WTC11 (cell line): ENCODE measurements at regions not wholly inside any gene's neighbourhood (a gene's known extent, or its start where the extent isn't known, plus 50 kb on each side); places are given as distances from the start of the nearest gene placed in this dataset.

Experiments
- ATAC-seq: fragments of 200-7000 bp; cut with Tn5 transposase; 2 replicates; pipeline ENCODE4 v1.10.0; 2021; ENCODE audit warnings: mild to moderate bottlenecking, moderate library complexity
- CTCF ChIA-PET: fragments of 300-600 bp; sonication (Branson Sonifier 250); formaldehyde crosslinking; loops from one replicate; lab custom pipeline; 2021; ENCODE audit warnings: antibody characterized with exemption; lab: Charles Lee
- POLR2A ChIA-PET: fragments of 350-600 bp; sonication (Branson Sonifier 250); formaldehyde crosslinking; loops from one replicate; lab custom pipeline; 2021; ENCODE audit warnings: antibody characterized with exemption; lab: Charles Lee
- DNase-seq: peaks from one replicate; pipeline ENCODE4 v3.0.0; 2021; ENCODE audit warnings: low spot score
- H3K27ac Mint-ChIP-seq: 2 replicates; pipeline ENCODE4 v1.8.0; 2021; ENCODE audit warnings: mixed read lengths
- H3K27me3 Mint-ChIP-seq: 2 replicates; pipeline ENCODE4 v1.8.0; 2021; ENCODE audit warnings: low read depth, mild to moderate bottlenecking, moderate library complexity, mixed read lengths
- H3K36me3 Mint-ChIP-seq: 2 replicates; pipeline ENCODE4 v1.8.0; 2021; ENCODE audit warnings: mixed read lengths
- H3K4me1 Mint-ChIP-seq: 2 replicates; pipeline ENCODE4 v1.8.0; 2022; ENCODE audit warnings: mixed read lengths
- H3K4me3 Mint-ChIP-seq: 2 replicates; pipeline ENCODE4 v1.8.0; 2021; ENCODE audit warnings: mild to moderate bottlenecking, moderate library complexity, mixed read lengths
- H3K9me3 Mint-ChIP-seq: 2 replicates; pipeline ENCODE4 v1.8.0; 2021; ENCODE audit warnings: mixed read lengths
- CBFB ChIP-seq: sonication (generic); formaldehyde crosslinking; IDR thresholded peaks from 2 replicates; pipeline ENCODE4 v1.8.1; 2022; ENCODE audit warnings: mild to moderate bottlenecking, low read depth, missing genetic modification reagents
- CDX4 ChIP-seq: fragments of 250-450 bp; sonication (Bioruptor Pico); IDR thresholded peaks from 2 replicates; pipeline ENCODE4 v1.9.0; 2021; ENCODE audit warnings: moderate library complexity, mild to moderate bottlenecking, inconsistent platforms, borderline replicate concordance
- CREB1 ChIP-seq: sonication (generic); formaldehyde crosslinking; IDR thresholded peaks from 2 replicates; pipeline ENCODE4 v1.8.0; 2023; ENCODE audit warnings: mild to moderate bottlenecking, missing genetic modification reagents
- ELF4 ChIP-seq: sonication (generic); formaldehyde crosslinking; IDR thresholded peaks from 2 replicates; pipeline ENCODE4 v1.8.1; 2022; ENCODE audit warnings: low read depth, mild to moderate bottlenecking, moderate library complexity, missing genetic modification reagents
- FOXP1 ChIP-seq: sonication (generic); formaldehyde crosslinking; IDR thresholded peaks from 2 replicates; pipeline ENCODE4 v1.8.0; 2022; ENCODE audit warnings: missing genetic modification reagents, mild to moderate bottlenecking, moderate library complexity, borderline replicate concordance
- GRHL2 ChIP-seq: fragments of 250-450 bp; sonication (Bioruptor Pico); IDR thresholded peaks from 2 replicates; pipeline ENCODE4 v1.8.0; 2022; ENCODE audit warnings: mild to moderate bottlenecking, moderate library complexity; ENCODE audit not compliant: insufficient replicate concordance, severe bottlenecking
- JAZF1 ChIP-seq: fragments of 250-450 bp; sonication (Bioruptor Pico); IDR thresholded peaks from 2 replicates; pipeline ENCODE4 v1.9.0; 2021; ENCODE audit warnings: moderate library complexity, mild to moderate bottlenecking, inconsistent platforms
- KAT7 ChIP-seq: sonication (generic); formaldehyde crosslinking; IDR thresholded peaks from 2 replicates; pipeline ENCODE4 v1.8.1; 2023; ENCODE audit warnings: missing genetic modification reagents, mild to moderate bottlenecking, borderline replicate concordance
- NFE2L1 ChIP-seq: sonication (generic); formaldehyde crosslinking; IDR thresholded peaks from 2 replicates; pipeline ENCODE4 v1.8.1; 2023; ENCODE audit warnings: missing genetic modification reagents
- NFYB ChIP-seq: sonication (generic); formaldehyde crosslinking; conservative IDR thresholded peaks from 2 replicates; pipeline ENCODE4 v1.8.0; 2022; ENCODE audit warnings: low read depth, missing genetic modification reagents
- NR2C2 ChIP-seq: sonication (generic); formaldehyde crosslinking; IDR thresholded peaks from 2 replicates; pipeline ENCODE4 v1.8.0; 2022; ENCODE audit warnings: mild to moderate bottlenecking, missing genetic modification reagents
- NR3C1 ChIP-seq: sonication (generic); formaldehyde crosslinking; conservative IDR thresholded peaks from 2 replicates; pipeline ENCODE4 v1.8.1; 2023; ENCODE audit warnings: low read depth, mild to moderate bottlenecking, missing genetic modification reagents
- PREB ChIP-seq: sonication (generic); formaldehyde crosslinking; IDR thresholded peaks from 2 replicates; pipeline ENCODE4 v1.8.1; 2022; ENCODE audit warnings: mild to moderate bottlenecking, missing genetic modification reagents, moderate library complexity, borderline replicate concordance
- STAT6 ChIP-seq: sonication (generic); formaldehyde crosslinking; conservative IDR thresholded peaks from 2 replicates; pipeline ENCODE4 v1.8.1; 2023; ENCODE audit warnings: mild to moderate bottlenecking, low read depth, missing genetic modification reagents, moderate library complexity
- TCF7 ChIP-seq: sonication (generic); formaldehyde crosslinking; IDR thresholded peaks from 2 replicates; pipeline ENCODE4 v1.8.0; 2022; ENCODE audit warnings: mild to moderate bottlenecking, low read depth, missing genetic modification reagents, moderate library complexity
- TEAD4 ChIP-seq: sonication (generic); formaldehyde crosslinking; IDR thresholded peaks from 2 replicates; pipeline ENCODE4 v1.8.0; 2022; ENCODE audit warnings: mild to moderate bottlenecking, missing genetic modification reagents
- USF1 ChIP-seq: sonication (generic); formaldehyde crosslinking; IDR thresholded peaks from 2 replicates; pipeline ENCODE4 v1.8.0; 2022; ENCODE audit warnings: mild to moderate bottlenecking, missing genetic modification reagents
- USF2 ChIP-seq: sonication (generic); formaldehyde crosslinking; IDR thresholded peaks from 2 replicates; pipeline ENCODE4 v1.8.1; 2023; ENCODE audit warnings: mild to moderate bottlenecking, missing genetic modification reagents, moderate library complexity
- ZNF121 ChIP-seq: sonication (generic); formaldehyde crosslinking; IDR thresholded peaks from 2 replicates; pipeline ENCODE4 v1.8.0; 2023; ENCODE audit warnings: missing genetic modification reagents
- ZNF416 ChIP-seq: fragments of 250-450 bp; sonication (Bioruptor Pico); IDR thresholded peaks from 2 replicates; pipeline ENCODE4 v1.9.0; 2021; ENCODE audit warnings: mild to moderate bottlenecking, inconsistent platforms
- ZNF425 ChIP-seq: fragments of 250-450 bp; sonication (Bioruptor Pico); conservative IDR thresholded peaks from 2 replicates; pipeline ENCODE4 v1.9.0; 2021; ENCODE audit warnings: mild to moderate bottlenecking
- TF ChIP-seq, protein P1 (sequence below): sonication (generic); formaldehyde crosslinking; IDR thresholded peaks from 2 replicates; pipeline ENCODE4 v1.8.1; 2022; ENCODE audit warnings: missing genetic modification reagents, borderline replicate concordance
- TF ChIP-seq, protein P2 (sequence below): sonication (generic); formaldehyde crosslinking; IDR thresholded peaks from 2 replicates; pipeline ENCODE4 v1.8.1; 2023; ENCODE audit warnings: mild to moderate bottlenecking, missing genetic modification reagents

DNA sequence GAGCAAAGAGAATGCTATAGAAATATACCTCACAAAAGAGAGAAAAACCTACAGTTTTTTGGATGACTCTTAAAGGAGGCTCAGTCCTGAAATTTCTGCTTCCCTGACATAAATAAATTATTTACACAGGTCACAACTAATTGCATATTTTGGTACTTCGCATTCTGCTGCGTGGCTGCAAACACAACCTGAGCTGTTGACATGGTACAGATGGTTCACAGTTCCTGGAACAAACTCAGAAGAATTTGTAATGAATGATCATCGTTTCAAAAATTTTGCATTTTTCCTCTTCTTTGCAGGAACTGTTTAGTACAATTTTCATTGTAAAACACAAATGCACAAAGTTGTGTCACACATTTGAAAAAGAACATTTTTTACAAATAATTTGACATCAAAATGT is 313.7 kb upstream of the SYT1 start:
- CTCF ChIA-PET, result interaction anchor here (0.8 kb wide), 1 partner anchor 158 kb away, joined by 3 read pairs; no protein-coding TSS in a partner anchor
- no peak overlapping the region for H3K27ac Mint-ChIP-seq
- H3K36me3 Mint-ChIP-seq, result no peaks in the 10 kb centered on the region
- H3K9me3 Mint-ChIP-seq, result no peaks in the 10 kb centered on the region
- TF ChIP-seq, protein P1, sequence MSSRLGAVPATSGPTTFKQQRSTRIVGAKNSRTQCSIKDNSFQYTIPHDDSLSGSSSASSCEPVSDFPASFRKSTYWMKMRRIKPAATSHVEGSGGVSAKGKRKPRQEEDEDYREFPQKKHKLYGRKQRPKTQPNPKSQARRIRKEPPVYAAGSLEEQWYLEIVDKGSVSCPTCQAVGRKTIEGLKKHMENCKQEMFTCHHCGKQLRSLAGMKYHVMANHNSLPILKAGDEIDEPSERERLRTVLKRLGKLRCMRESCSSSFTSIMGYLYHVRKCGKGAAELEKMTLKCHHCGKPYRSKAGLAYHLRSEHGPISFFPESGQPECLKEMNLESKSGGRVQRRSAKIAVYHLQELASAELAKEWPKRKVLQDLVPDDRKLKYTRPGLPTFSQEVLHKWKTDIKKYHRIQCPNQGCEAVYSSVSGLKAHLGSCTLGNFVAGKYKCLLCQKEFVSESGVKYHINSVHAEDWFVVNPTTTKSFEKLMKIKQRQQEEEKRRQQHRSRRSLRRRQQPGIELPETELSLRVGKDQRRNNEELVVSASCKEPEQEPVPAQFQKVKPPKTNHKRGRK (CRISPR knock-in tag), result no peak
- no peak for TF ChIP-seq ZNF416
- TF ChIP-seq USF2 (CRISPR knock-in tag), result no peak
- TF ChIP-seq CREB1 (CRISPR knock-in tag), result no peak
- no peak for TF ChIP-seq PREB (CRISPR knock-in tag)
- no peak for TF ChIP-seq KAT7
- TF ChIP-seq NFE2L1 (CRISPR knock-in tag), result no peak
- TF ChIP-seq USF1 (CRISPR knock-in tag), result no peak
- TF ChIP-seq NR2C2 (CRISPR knock-in tag), result no peak
- TF ChIP-seq ELF4 (CRISPR knock-in tag), result no peak
- no peak for TF ChIP-seq TCF7 (CRISPR knock-in tag)
- TF ChIP-seq ZNF121 (CRISPR knock-in tag), result no peak
- TF ChIP-seq CBFB (CRISPR knock-in tag), result no peak
- no peak for TF ChIP-seq GRHL2 (CRISPR knock-in tag)
- TF ChIP-seq NR3C1 (CRISPR knock-in tag), result no peak
- TF ChIP-seq, protein P2, sequence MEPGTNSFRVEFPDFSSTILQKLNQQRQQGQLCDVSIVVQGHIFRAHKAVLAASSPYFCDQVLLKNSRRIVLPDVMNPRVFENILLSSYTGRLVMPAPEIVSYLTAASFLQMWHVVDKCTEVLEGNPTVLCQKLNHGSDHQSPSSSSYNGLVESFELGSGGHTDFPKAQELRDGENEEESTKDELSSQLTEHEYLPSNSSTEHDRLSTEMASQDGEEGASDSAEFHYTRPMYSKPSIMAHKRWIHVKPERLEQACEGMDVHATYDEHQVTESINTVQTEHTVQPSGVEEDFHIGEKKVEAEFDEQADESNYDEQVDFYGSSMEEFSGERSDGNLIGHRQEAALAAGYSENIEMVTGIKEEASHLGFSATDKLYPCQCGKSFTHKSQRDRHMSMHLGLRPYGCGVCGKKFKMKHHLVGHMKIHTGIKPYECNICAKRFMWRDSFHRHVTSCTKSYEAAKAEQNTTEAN (CRISPR knock-in tag), result no peak
- DNase-seq, result no peak
- POLR2A ChIA-PET, result no interaction called here
- no peak for ATAC-seq
- no peaks in the 10 kb centered on the region for H3K27me3 Mint-ChIP-seq
- no peaks in the 10 kb centered on the region for H3K4me1 Mint-ChIP-seq
- H3K4me3 Mint-ChIP-seq, result no peak overlapping the region

DNA sequence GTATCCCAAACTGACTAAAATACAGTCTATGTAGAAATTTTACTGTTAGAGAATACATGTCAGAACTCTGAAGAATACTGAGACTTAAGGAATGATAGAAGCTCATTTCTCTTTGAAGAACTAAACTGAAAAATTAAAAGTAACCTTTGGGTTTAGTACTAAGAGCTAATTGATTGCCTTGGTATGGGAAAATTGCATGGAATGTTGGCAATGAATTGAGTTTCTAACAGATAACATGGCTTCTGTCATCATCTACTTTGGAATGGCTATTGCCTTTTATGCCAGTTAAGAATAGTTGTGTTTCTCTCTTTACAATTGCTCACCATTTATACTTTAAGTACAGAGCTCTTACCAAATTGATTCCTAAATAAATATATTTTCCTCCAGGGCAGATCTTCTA is 308.8 kb upstream of the SYT1 start:
- Mint-ChIP-seq H3K27me3 (no peaks in the 10 kb centered on the region), H3K36me3 (no peaks in the 10 kb centered on the region), H3K4me1 (peaks cover 7% of the 10 kb centered on the region), H3K9me3 (no peaks in the 10 kb centered on the region), H3K4me3 (no peak overlapping the region), H3K27ac (no peak overlapping the region)
- ChIA-PET CTCF (interaction anchor here (0.6 to 1.3 kb wide), 2 partner anchors 85 to 163 kb away, joined by 3 to 4 read pairs; no protein-coding TSS in a partner anchor), POLR2A (no interaction called here)
- ATAC-seq (no peak), DNase-seq (no peak)
- TF ChIP-seq ELF4 (CRISPR knock-in tag) (no peak), FOXP1 (no peak), STAT6 (CRISPR knock-in tag) (no peak), NFYB (CRISPR knock-in tag) (no peak), ZNF425 (no peak), CDX4 (CRISPR knock-in tag) (no peak), TEAD4 (CRISPR knock-in tag) (no peak), JAZF1 (CRISPR knock-in tag) (no peak)
